ENCODE measurements at regions not wholly inside any gene's neighbourhood (a gene's known extent, or its start where the extent isn't known, plus 50 kb on each side); places are given as distances from the start of the nearest gene placed in this dataset.

DNA sequence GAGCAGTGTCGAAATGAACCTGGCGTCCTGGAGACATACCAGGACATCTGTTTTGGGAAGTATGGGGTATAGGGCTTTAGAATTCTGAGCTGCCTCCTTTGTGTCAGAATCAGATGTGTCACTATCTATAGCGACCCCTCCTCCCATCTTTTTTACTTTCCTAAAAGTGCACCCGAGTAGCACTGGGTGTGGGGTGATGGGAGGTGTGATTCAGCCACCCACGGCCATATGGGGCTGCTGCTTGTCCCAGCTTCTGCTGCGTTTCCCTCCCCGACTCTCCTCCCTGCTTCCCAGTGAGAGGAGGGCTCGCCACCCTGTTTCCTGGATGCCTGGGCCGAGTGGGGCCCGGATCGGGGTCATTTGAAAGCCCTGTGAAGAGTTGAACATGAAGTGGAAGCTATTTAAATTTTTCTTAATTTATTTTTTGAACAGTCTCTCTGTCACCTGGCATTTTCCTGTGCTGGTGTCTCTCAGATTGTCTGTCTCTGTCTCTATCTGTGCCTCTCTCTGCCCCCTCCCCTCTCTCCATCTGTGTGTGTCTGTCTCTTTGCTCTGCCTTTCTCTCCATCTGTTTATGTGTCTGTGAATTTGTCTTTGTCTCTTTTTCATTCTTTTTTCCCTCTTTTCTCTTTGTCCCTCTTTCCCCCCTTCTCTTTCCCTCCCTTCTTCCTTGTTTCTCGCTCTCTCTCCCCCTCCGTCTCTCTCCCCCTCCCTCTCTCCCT, 638.8 kb upstream of the EEF2KMT start:
- no peak for TF ChIP-seq ARNTL (CRISPR knock-in tag; IDR thresholded peaks at IDR 0.05; ENCODE audit: borderline replicate concordance, low read depth)
- TF ChIP-seq ZFP30 (CRISPR knock-in tag; IDR thresholded peaks at IDR 0.05): no peak
- TF ChIP-seq ZC3H10 (CRISPR knock-in tag; IDR thresholded peaks at IDR 0.05): no peak
- TF ChIP-seq RARB (CRISPR knock-in tag; IDR thresholded peaks at IDR 0.05): no peak
- TF ChIP-seq OSR1 (CRISPR knock-in tag; IDR thresholded peaks at IDR 0.05): no peak
- TF ChIP-seq, protein P1, sequence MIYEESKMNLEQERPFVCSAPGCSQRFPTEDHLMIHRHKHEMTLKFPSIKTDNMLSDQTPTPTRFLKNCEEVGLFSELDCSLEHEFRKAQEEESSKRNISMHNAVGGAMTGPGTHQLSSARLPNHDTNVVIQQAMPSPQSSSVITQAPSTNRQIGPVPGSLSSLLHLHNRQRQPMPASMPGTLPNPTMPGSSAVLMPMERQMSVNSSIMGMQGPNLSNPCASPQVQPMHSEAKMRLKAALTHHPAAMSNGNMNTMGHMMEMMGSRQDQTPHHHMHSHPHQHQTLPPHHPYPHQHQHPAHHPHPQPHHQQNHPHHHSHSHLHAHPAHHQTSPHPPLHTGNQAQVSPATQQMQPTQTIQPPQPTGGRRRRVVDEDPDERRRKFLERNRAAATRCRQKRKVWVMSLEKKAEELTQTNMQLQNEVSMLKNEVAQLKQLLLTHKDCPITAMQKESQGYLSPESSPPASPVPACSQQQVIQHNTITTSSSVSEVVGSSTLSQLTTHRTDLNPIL (CRISPR knock-in tag; IDR thresholded peaks at IDR 0.05; ENCODE audit: low read depth): no peak
- TF ChIP-seq ZNF565 (CRISPR knock-in tag; conservative IDR thresholded peaks at IDR 0.05; ENCODE audit: low read depth): no peak
- no peak for ATAC-seq

DNA sequence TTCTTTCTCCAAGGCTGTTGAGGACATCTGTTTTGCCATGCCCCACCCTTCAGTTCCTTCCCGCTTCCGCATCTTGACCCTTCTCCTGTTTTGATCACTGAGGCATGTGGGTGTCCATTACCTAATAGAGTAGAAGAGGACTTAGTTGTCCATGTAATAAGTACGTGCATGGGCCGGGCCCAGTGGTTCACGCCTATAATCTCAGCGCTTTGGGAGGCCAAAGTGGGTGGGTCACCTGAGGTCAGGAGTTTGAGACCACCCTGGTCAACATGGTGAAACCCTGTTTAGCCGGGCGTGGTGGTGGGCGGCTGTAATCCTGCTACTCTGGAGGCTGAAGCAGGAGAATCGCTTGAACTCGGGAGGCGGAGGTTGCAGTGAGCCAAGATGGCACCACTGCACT, 637.8 kb upstream of the EEF2KMT start:
- no peak for ATAC-seq
- TF ChIP-seq, protein P2, sequence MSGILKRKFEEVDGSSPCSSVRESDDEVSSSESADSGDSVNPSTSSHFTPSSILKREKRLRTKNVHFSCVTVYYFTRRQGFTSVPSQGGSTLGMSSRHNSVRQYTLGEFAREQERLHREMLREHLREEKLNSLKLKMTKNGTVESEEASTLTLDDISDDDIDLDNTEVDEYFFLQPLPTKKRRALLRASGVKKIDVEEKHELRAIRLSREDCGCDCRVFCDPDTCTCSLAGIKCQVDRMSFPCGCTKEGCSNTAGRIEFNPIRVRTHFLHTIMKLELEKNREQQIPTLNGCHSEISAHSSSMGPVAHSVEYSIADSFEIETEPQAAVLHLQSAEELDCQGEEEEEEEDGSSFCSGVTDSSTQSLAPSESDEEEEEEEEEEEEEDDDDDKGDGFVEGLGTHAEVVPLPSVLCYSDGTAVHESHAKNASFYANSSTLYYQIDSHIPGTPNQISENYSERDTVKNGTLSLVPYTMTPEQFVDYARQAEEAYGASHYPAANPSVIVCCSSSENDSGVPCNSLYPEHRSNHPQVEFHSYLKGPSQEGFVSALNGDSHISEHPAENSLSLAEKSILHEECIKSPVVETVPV (CRISPR knock-in tag; IDR thresholded peaks at IDR 0.05): no peak
- TF ChIP-seq ZNF8 (CRISPR knock-in tag; IDR thresholded peaks at IDR 0.05): no peak
- no peak for TF ChIP-seq CSDC2 (CRISPR knock-in tag; IDR thresholded peaks at IDR 0.05)
- TF ChIP-seq, protein P3, sequence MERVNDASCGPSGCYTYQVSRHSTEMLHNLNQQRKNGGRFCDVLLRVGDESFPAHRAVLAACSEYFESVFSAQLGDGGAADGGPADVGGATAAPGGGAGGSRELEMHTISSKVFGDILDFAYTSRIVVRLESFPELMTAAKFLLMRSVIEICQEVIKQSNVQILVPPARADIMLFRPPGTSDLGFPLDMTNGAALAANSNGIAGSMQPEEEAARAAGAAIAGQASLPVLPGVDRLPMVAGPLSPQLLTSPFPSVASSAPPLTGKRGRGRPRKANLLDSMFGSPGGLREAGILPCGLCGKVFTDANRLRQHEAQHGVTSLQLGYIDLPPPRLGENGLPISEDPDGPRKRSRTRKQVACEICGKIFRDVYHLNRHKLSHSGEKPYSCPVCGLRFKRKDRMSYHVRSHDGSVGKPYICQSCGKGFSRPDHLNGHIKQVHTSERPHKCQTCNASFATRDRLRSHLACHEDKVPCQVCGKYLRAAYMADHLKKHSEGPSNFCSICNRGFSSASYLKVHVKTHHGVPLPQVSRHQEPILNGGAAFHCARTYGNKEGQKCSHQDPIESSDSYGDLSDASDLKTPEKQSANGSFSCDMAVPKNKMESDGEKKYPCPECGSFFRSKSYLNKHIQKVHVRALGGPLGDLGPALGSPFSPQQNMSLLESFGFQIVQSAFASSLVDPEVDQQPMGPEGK (CRISPR knock-in tag; IDR thresholded peaks at IDR 0.05; ENCODE audit: borderline replicate concordance): no peak
- TF ChIP-seq, protein P4, sequence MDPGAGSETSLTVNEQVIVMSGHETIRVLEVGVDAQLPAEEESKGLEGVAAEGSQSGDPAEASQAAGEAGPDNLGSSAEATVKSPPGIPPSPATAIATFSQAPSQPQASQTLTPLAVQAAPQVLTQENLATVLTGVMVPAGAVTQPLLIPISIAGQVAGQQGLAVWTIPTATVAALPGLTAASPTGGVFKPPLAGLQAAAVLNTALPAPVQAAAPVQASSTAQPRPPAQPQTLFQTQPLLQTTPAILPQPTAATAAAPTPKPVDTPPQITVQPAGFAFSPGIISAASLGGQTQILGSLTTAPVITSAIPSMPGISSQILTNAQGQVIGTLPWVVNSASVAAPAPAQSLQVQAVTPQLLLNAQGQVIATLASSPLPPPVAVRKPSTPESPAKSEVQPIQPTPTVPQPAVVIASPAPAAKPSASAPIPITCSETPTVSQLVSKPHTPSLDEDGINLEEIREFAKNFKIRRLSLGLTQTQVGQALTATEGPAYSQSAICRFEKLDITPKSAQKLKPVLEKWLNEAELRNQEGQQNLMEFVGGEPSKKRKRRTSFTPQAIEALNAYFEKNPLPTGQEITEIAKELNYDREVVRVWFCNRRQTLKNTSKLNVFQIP (CRISPR knock-in tag; IDR thresholded peaks at IDR 0.05; ENCODE audit: borderline replicate concordance, low read depth): no peak
- TF ChIP-seq, protein P5, sequence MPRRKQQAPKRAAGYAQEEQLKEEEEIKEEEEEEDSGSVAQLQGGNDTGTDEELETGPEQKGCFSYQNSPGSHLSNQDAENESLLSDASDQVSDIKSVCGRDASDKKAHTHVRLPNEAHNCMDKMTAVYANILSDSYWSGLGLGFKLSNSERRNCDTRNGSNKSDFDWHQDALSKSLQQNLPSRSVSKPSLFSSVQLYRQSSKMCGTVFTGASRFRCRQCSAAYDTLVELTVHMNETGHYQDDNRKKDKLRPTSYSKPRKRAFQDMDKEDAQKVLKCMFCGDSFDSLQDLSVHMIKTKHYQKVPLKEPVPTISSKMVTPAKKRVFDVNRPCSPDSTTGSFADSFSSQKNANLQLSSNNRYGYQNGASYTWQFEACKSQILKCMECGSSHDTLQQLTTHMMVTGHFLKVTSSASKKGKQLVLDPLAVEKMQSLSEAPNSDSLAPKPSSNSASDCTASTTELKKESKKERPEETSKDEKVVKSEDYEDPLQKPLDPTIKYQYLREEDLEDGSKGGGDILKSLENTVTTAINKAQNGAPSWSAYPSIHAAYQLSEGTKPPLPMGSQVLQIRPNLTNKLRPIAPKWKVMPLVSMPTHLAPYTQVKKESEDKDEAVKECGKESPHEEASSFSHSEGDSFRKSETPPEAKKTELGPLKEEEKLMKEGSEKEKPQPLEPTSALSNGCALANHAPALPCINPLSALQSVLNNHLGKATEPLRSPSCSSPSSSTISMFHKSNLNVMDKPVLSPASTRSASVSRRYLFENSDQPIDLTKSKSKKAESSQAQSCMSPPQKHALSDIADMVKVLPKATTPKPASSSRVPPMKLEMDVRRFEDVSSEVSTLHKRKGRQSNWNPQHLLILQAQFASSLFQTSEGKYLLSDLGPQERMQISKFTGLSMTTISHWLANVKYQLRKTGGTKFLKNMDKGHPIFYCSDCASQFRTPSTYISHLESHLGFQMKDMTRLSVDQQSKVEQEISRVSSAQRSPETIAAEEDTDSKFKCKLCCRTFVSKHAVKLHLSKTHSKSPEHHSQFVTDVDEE (CRISPR knock-in tag; IDR thresholded peaks at IDR 0.05): no peak
- no peak for TF ChIP-seq BACH2 (CRISPR knock-in tag; IDR thresholded peaks at IDR 0.05; ENCODE audit: borderline replicate concordance)
- no peak for TF ChIP-seq ZFP3 (CRISPR knock-in tag; IDR thresholded peaks at IDR 0.05)
- no peak for TF ChIP-seq ARNTL (CRISPR knock-in tag; IDR thresholded peaks at IDR 0.05; ENCODE audit: borderline replicate concordance, low read depth)
- no peak for TF ChIP-seq TCF4 (CRISPR knock-in tag; IDR thresholded peaks at IDR 0.05; ENCODE audit: borderline replicate concordance)
- no peak for TF ChIP-seq ISL1 (CRISPR knock-in tag; IDR thresholded peaks at IDR 0.05)
- TF ChIP-seq SNAI2 (CRISPR knock-in tag; IDR thresholded peaks at IDR 0.05): no peak
- no peak for TF ChIP-seq OSR1 (CRISPR knock-in tag; IDR thresholded peaks at IDR 0.05)
- no peak for TF ChIP-seq TOX (CRISPR knock-in tag; IDR thresholded peaks at IDR 0.05; ENCODE audit: borderline replicate concordance)
- no peak for TF ChIP-seq GLIS3 (CRISPR knock-in tag; IDR thresholded peaks at IDR 0.05)
- no peak for TF ChIP-seq ZC3H10 (CRISPR knock-in tag; IDR thresholded peaks at IDR 0.05)
- TF ChIP-seq ZNF70 (CRISPR knock-in tag; IDR thresholded peaks at IDR 0.05): no peak
- TF ChIP-seq ZNF565 (CRISPR knock-in tag; conservative IDR thresholded peaks at IDR 0.05; ENCODE audit: low read depth): no peak
- no peak for TF ChIP-seq RARB (CRISPR knock-in tag; IDR thresholded peaks at IDR 0.05)

DNA sequence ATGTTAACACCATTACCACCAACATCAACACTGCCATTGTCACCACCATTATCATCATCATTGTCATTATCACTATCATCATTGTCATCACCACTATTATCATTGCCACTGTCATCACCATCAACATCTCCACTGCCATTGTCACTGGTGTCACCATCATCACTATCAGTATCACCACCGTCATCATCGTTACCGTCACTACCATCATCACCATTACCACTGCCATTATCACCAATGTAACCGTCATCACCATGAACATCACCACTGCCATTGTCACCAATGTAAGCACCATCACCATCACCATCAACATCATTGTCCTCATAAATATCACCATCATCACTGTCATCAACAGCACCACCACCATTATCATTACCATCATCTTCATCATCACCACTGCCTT, 633.2 kb upstream of the EEF2KMT start:
- TF ChIP-seq, protein P5 (CRISPR knock-in tag; IDR thresholded peaks at IDR 0.05): no peak
- TF ChIP-seq ZNF70 (CRISPR knock-in tag; IDR thresholded peaks at IDR 0.05) (no peak), PPARA (CRISPR knock-in tag; IDR thresholded peaks at IDR 0.05; ENCODE audit: borderline replicate concordance) (no peak), BACH2 (CRISPR knock-in tag; IDR thresholded peaks at IDR 0.05; ENCODE audit: borderline replicate concordance) (no peak), ISL1 (CRISPR knock-in tag; IDR thresholded peaks at IDR 0.05) (no peak), ZNF8 (CRISPR knock-in tag; IDR thresholded peaks at IDR 0.05) (no peak), ZC3H10 (CRISPR knock-in tag; IDR thresholded peaks at IDR 0.05) (no peak), CSDC2 (CRISPR knock-in tag; IDR thresholded peaks at IDR 0.05) (no peak), ARNTL (CRISPR knock-in tag; IDR thresholded peaks at IDR 0.05; ENCODE audit: borderline replicate concordance, low read depth) (no peak)
- TF ChIP-seq, protein P3 (CRISPR knock-in tag; IDR thresholded peaks at IDR 0.05; ENCODE audit: borderline replicate concordance): no peak
- ATAC-seq: no peak

Data from SK-N-SH treated with all-trans-retinoic acid at 6 μM for 48 hours (cell line).